NT2/D1 (cell line): ENCODE measurements at regions not wholly inside any gene's neighbourhood (a gene's known extent, or its start where the extent isn't known, plus 50 kb on each side); places are given as distances from the start of the nearest gene placed in this dataset.

Experiments used
- DNase-seq: peaks from one replicate; pipeline ENCODE4 v3.0.0-alpha.2; 2011; ENCODE audit warnings: low read depth, low spot score
- H3K27me3 ChIP-seq: 2 replicates; pipeline ENCODE4 v1.6.0; 2011; ENCODE audit warnings: mild to moderate bottlenecking; ENCODE audit not compliant: insufficient read length, insufficient read depth
- H3K36me3 ChIP-seq: 2 replicates; pipeline ENCODE4 v1.6.1; 2011; ENCODE audit warnings: mild to moderate bottlenecking, low read length, mixed read lengths; ENCODE audit not compliant: insufficient read depth, insufficient read length
- H3K4me1 ChIP-seq: 2 replicates; pipeline ENCODE4 v1.5.1; 2011; ENCODE audit not compliant: insufficient read depth, insufficient read length
- H3K4me3 ChIP-seq: 2 replicates; pipeline ENCODE4 v1.5.1; 2011; ENCODE audit warnings: low read depth; ENCODE audit not compliant: insufficient read length
- H3K9ac ChIP-seq: 2 replicates; pipeline ENCODE4 v1.6.0; 2011; ENCODE audit warnings: low read depth; ENCODE audit not compliant: insufficient read length
- H3K9me3 ChIP-seq: 2 replicates; pipeline ENCODE4 v1.5.1; 2011; ENCODE audit warnings: mild to moderate bottlenecking, low read length; ENCODE audit not compliant: insufficient read depth
- SUZ12 ChIP-seq: IDR thresholded peaks from 2 replicates; pipeline ENCODE4 v1.6.1; 2011; ENCODE audit not compliant: insufficient read length, insufficient read depth; ENCODE audit errors: extremely low read depth
- YY1 ChIP-seq: IDR thresholded peaks from 2 replicates; pipeline ENCODE4 v1.6.1; 2011; ENCODE audit not compliant: insufficient read length, insufficient read depth
- ZNF274 ChIP-seq: IDR thresholded peaks from 2 replicates; pipeline ENCODE4 v1.6.1; 2011; ENCODE audit warnings: mild to moderate bottlenecking, low read depth, low read length

DNA sequence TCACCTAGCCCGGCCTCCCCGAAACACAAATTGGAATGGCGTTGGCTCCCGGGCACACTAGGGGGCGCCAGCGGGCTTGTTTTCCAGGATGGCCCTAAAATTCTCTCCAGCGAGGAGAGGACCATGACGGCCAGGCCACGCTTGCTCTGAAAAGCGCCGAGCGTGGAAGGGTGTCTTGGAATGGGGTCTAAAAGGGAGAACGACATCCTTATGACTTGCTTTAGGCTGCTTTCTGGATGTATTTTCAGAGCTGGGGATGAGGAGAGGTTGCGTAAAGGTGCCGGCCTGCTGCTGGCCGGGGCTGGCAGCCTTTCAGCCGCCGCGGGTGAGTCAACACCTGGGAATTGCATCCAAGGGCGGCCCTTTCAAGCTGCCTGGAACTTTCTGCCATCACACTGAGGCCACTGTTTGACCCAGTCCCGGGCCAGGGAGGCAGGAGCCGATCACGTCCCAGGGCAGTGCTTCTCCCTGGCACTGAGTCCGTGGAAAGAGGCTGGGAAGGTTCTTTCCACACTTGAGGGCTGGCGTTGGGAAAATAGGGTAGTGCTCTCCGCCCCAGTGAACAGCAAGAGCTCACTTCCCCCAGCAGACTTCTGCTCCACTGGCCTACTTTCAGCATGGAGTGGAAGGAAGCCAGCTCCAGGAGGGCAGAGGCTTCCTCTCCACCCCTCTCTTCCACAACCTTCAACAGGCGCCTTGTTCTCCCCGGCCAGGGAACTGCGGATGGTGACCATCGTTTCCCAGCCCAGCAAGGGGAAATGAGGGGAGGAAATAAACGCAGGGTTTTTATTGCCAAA, 216.2 kb downstream of the TTC8 start:
- TF ChIP-seq SUZ12: no peak
- Histone ChIP-seq H3K4me3 (peak overlapping the region; percentile 24), H3K4me1 (no peaks in the 10 kb centered on the region), H3K9ac (peak overlapping the region; percentile 57), H3K9me3 (peaks cover 12% of the 10 kb centered on the region; the same call in 1 of the 2 replicates), H3K27me3 (peaks cover 7% of the 10 kb centered on the region), H3K36me3 (no peaks in the 10 kb centered on the region)
- peak; percentile 59 for DNase-seq

DNA sequence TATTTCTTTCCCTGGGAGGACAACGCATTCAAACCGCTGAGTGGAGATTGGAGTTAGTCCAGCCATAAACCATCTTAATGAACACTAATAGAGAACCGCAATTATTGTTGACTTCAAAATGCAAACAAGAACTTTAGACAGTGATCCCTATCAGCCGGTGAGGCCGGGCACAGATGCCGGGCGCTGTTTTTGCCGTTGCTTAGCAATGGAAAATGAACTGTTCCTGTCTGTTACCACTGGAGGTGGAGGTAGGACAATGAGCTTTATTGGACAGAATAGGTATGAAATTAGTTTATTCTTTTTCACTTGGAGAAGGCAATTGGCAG, 216.8 kb downstream of the TTC8 start:
- TF ChIP-seq SUZ12 (no peak), ZNF274 (no peak), YY1 (no peak)
- Histone ChIP-seq H3K9ac (no peak overlapping the region), H3K4me3 (no peak overlapping the region), H3K27me3 (peaks cover 7% of the 10 kb centered on the region), H3K9me3 (peaks cover 12% of the 10 kb centered on the region; the same call in 1 of the 2 replicates), H3K36me3 (no peaks in the 10 kb centered on the region), H3K4me1 (no peaks in the 10 kb centered on the region)
- no peak for DNase-seq

DNA sequence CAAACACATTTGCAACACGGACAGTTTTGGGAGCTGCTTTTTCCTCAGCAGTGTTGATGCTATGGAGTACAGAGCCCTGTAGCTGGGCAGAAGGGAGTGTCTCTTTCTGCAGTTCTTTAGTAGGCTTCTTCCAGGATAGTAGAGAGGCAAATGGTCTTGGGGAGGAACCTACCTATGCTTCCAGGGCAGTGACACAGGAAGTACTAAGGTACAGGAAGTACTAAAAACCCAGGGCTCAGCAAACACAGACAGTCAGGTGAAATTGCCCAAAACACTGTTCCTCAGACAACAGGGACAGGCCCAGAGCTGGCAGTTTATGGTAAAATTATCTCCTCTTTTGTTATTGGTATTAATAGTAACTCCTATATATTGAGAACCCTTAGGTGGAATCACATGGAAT, 217.6 kb downstream of the TTC8 start:
- TF ChIP-seq ZNF274 (no peak), SUZ12 (no peak), YY1 (no peak)
- H3K27me3 ChIP-seq: peaks cover 7% of the 10 kb centered on the region
- peaks cover 12% of the 10 kb centered on the region; the same call in 1 of the 2 replicates for H3K9me3 ChIP-seq
- no peak overlapping the region for H3K9ac ChIP-seq
- no peak overlapping the region for H3K4me3 ChIP-seq
- H3K36me3 ChIP-seq: no peaks in the 10 kb centered on the region
- DNase-seq: no peak
- no peaks in the 10 kb centered on the region for H3K4me1 ChIP-seq

DNA sequence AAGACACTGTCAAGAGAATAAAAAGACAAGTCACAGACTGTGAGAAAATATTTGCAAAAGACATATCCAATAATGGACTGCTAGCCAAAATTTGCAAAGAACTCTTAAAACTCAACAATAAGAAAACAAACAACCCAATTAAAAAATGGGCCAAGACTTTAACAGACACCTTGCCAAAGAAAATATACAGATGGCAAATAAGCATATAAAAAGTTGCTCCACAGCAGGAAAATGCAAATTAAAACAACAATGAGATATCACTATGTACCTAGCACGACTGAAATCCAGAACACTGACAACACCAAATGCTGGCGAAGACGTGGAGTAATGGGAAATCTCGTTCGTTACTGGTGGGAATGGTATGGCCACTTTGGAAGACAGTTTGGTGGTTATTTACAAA, 228.9 kb downstream of the TTC8 start:
- peaks cover 11% of the 10 kb centered on the region; the same call in 1 of the 2 replicates for H3K9me3 ChIP-seq
- H3K27me3 ChIP-seq: no peaks in the 10 kb centered on the region
- TF ChIP-seq YY1 (no peak), ZNF274 (no peak), SUZ12 (no peak)

DNA sequence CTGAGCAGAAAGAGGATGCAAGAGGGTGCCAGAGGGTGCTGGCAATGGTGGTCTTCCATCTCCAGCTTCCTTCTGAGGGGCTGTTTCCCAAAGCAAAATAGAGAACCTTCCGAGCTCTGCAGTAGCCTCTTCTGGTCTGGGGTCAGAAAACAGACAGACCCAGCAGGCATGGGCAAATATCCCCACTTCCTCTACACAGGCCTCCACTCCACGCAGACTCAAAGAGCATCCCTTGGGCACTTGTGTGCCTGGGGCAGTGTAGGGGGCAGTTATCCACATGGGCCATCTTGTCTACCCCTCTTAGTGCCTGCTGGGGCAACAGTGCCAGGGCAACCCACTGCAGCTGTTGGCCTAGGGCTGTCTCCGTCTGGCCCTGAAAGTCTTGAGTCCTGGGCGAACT, 231.9 kb downstream of the TTC8 start:
- TF ChIP-seq YY1 (no peak), SUZ12 (no peak), ZNF274 (no peak)
- no peaks in the 10 kb centered on the region for H3K27me3 ChIP-seq
- H3K9ac ChIP-seq: no peak overlapping the region
- H3K36me3 ChIP-seq: no peaks in the 10 kb centered on the region
- peaks cover 11% of the 10 kb centered on the region; the same call in 1 of the 2 replicates for H3K9me3 ChIP-seq
- H3K4me1 ChIP-seq: no peaks in the 10 kb centered on the region
- no peak overlapping the region for H3K4me3 ChIP-seq
- DNase-seq: no peak

More for the DNA sequence above, 228.9 kb downstream of the TTC8 start:
- no peaks in the 10 kb centered on the region for H3K4me1 ChIP-seq
- H3K9ac ChIP-seq: no peak overlapping the region
- no peak overlapping the region for H3K4me3 ChIP-seq
- no peaks in the 10 kb centered on the region for H3K36me3 ChIP-seq
- DNase-seq: no peak

DNA sequence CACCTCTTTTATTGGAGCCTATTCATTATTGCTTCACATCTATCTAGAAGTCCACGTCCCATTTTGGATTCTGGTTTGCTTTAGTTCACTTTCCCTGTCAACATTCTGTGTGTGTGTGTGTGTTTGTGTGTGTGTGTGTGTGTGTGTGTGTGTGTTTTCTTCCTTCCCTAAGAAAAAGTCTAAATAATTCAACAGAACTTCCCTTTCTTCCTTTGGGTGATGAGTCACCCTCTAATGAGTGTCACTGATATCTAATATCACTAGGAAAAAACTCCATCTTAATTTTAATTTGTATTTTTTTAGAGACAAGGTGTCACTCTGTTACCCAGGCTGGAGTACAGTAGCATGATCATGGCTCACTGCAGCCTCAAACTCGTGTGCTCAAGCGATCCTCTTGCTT, 234.2 kb downstream of the TTC8 start:
- no peak for DNase-seq
- TF ChIP-seq YY1: no peak
- no peaks in the 10 kb centered on the region for H3K9me3 ChIP-seq
- H3K27me3 ChIP-seq: no peaks in the 10 kb centered on the region
- no peak overlapping the region for H3K4me3 ChIP-seq
- H3K36me3 ChIP-seq: no peaks in the 10 kb centered on the region
- H3K4me1 ChIP-seq: no peaks in the 10 kb centered on the region
- no peak overlapping the region for H3K9ac ChIP-seq

DNA sequence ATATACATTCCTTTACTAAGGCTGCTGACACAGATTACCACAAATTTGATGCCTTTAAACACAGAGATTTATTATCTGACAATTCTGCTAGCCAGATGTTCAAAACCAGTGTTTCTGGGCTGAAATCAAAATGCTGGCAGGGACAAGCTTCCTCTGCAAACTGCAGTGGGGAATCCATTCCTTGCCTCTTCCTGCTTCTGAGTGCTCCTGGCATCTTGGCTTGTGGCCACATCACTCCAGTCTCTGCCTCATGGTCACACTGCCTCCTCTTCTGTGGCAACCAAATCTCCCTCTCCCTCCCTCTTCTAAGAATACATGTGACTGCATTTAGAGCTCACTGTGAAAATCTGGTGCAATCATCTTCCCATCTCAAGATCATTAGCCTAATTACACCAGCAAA, 235.7 kb downstream of the TTC8 start:
- Histone ChIP-seq H3K36me3 (no peaks in the 10 kb centered on the region), H3K4me3 (no peak overlapping the region), H3K9me3 (no peaks in the 10 kb centered on the region), H3K4me1 (no peaks in the 10 kb centered on the region), H3K27me3 (no peaks in the 10 kb centered on the region), H3K9ac (no peak overlapping the region)
- DNase-seq: no peak
- no peak for TF ChIP-seq SUZ12
